ENCODE measurements at regions not wholly inside any gene's neighbourhood (a gene's known extent, or its start where the extent isn't known, plus 50 kb on each side); places are given as distances from the start of the nearest gene placed in this dataset.
"Not testable (repeated sequence)": the region's sequence is repeated elsewhere in the genome, so short reads cannot be mapped to it uniquely, and the experiment has no call there.

- DNase-seq, result no peak
These were observed 266.0 kb upstream of the ID4 start for GRCh38 chr6:19571176-19571575.

GRCh38 chr6:19578481-19578880, 258.7 kb upstream of the ID4 start:
- DNase-seq, result no peak

- not testable (repeated sequence) for DNase-seq
These were observed 253.0 kb upstream of the ID4 start for GRCh38 chr6:19584207-19584606.

GRCh38 chr6:19587238-19587942, 249.8 kb upstream of the ID4 start:
- DNase-seq, result no peak

GRCh38 chr6:19590501-19591131, 246.6 kb upstream of the ID4 start:
- DNase-seq, result no peak

GRCh38 chr6:19597809-19598320, 239.3 kb upstream of the ID4 start:
- no peak for DNase-seq

GRCh38 chr6:19599796-19600464, 237.2 kb upstream of the ID4 start:
- no peak for DNase-seq

- DNase-seq, result no peak
These were observed 234.6 kb upstream of the ID4 start for GRCh38 chr6:19602434-19603013.

- no peak for DNase-seq
These were observed 233.4 kb upstream of the ID4 start for GRCh38 chr6:19603721-19604120.

GRCh38 chr6:19605624-19606023, 231.5 kb upstream of the ID4 start:
- DNase-seq, result no peak

GRCh38 chr6:19608546-19608945, 228.6 kb upstream of the ID4 start:
- DNase-seq, result no peak

- no peak for DNase-seq
These were observed 227.1 kb upstream of the ID4 start for GRCh38 chr6:19609972-19610641.

- not testable (repeated sequence) for DNase-seq
These were observed 224.3 kb upstream of the ID4 start for GRCh38 chr6:19612672-19613466.

- DNase-seq, result no peak
These were observed 223.5 kb upstream of the ID4 start for GRCh38 chr6:19613678-19614077.

- DNase-seq, result no peak
These were observed 221.1 kb upstream of the ID4 start for GRCh38 chr6:19616022-19616421.

- DNase-seq, result no peak
These were observed 204.9 kb upstream of the ID4 start for GRCh38 chr6:19632230-19632629.

- DNase-seq, result no peak
These were observed 204.4 kb upstream of the ID4 start for GRCh38 chr6:19632786-19633185.

- DNase-seq, result no peak
These were observed 201.4 kb upstream of the ID4 start for GRCh38 chr6:19635728-19636127.

GRCh38 chr6:19637010-19637409, 200.2 kb upstream of the ID4 start:
- DNase-seq, result no peak

GRCh38 chr6:19638931-19639330, 198.2 kb upstream of the ID4 start:
- no peak for DNase-seq

- no peak for DNase-seq
These were observed 193.9 kb upstream of the ID4 start for GRCh38 chr6:19643287-19643686.

- no peak for DNase-seq
These were observed 193.5 kb upstream of the ID4 start for GRCh38 chr6:19643713-19644112.

All from DMS153 (cell line).